Sigmoid colon (tissue), 6 donors: ENCODE measurements at regions not wholly inside any gene's neighbourhood (a gene's known extent, or its start where the extent isn't known, plus 50 kb on each side); places are given as distances from the start of the nearest gene placed in this dataset.

Source experiments
- DNase-seq: peaks from one replicate; pipeline ENCODE4 v3.0.0-alpha.2; 2019
- H3K27ac ChIP-seq, 4 donors: fragments of 200-600 bp; sonication (generic); one replicate each; pipeline ENCODE4 v1.5.1; 2016 to 2019; ENCODE audit warnings: mild to moderate bottlenecking in 1 of 4
- H3K27me3 ChIP-seq, 3 donors: fragments of 200-600 bp; sonication (generic); one replicate each; pipeline ENCODE4 v1.5.1; 2019; ENCODE audit warnings: mild to moderate bottlenecking in 1 of 3
- H3K36me3 ChIP-seq, 4 donors: fragments of 200-600 bp; sonication (generic); one replicate each; pipeline ENCODE4 v1.5.1; 2016 to 2019
- H3K4me1 ChIP-seq, 4 donors: fragments of 200-600 bp; sonication (generic); one replicate each; pipeline ENCODE4 v1.5.1; 2017 to 2019
- H3K4me3 ChIP-seq, 4 donors: fragments of 200-600 bp; sonication (generic); one replicate each; pipeline ENCODE4 v1.5.1; 2017 to 2019; ENCODE audit warnings: mild to moderate bottlenecking in 2 of 4, moderate library complexity in 1 of 4
- H3K9me3 ChIP-seq, 4 donors: fragments of 200-600 bp in 3 of 4; sonication (generic) in 3 of 4; one replicate each; pipeline versions ENCODE4 v1.5.1 to v1.6.1; 2013 to 2019
- CTCF ChIP-seq, 4 experiments: fragments of 450-650 bp in 3 of 4; fragments of 200-600 bp in 1 of 4; IDR thresholded peaks; one replicate each; pipeline ENCODE4 v1.5.1; 2016 to 2019; ENCODE audit warnings: antibody characterized with exemption in 4 of 4, mild to moderate bottlenecking in 3 of 4, moderate library complexity in 2 of 4
- EP300 ChIP-seq, 4 donors: sonication (generic); formaldehyde crosslinking; IDR thresholded peaks; one replicate each; pipeline ENCODE4 v1.6.1; 2017; ENCODE audit warnings: antibody characterized with exemption in 4 of 4
- POLR2A ChIP-seq, 2 donors: fragments of 450-650 bp; IDR thresholded peaks; one replicate each; pipeline ENCODE4 v1.6.1; 2016; ENCODE audit warnings: antibody characterized with exemption in 2 of 2, mild to moderate bottlenecking in 2 of 2, moderate library complexity in 2 of 2
- POLR2AphosphoS5 ChIP-seq, 4 donors: sonication (generic); formaldehyde crosslinking; IDR thresholded peaks; one replicate each; pipeline ENCODE4 v1.6.1; 2017; ENCODE audit warnings: antibody characterized with exemption in 4 of 4
- WGBS, 2 donors: extraction: QIAGEN DNeasy Blood & Tissue Kit; methylation state at CpG; one replicate each; pipeline ENCODE4 v1.1.7; 2013; 5-methylcytosine and 5-hydroxymethylcytosine counted together
- intact Hi-C: fragments of 100-400 bp; cut with DNase I; formaldehyde crosslinking; loops from one replicate; pipeline ENCODE4 v1.15.1; 2023
- donor health status: healthy with polysubstance abuse.
- donor health status: healthy.

DNA sequence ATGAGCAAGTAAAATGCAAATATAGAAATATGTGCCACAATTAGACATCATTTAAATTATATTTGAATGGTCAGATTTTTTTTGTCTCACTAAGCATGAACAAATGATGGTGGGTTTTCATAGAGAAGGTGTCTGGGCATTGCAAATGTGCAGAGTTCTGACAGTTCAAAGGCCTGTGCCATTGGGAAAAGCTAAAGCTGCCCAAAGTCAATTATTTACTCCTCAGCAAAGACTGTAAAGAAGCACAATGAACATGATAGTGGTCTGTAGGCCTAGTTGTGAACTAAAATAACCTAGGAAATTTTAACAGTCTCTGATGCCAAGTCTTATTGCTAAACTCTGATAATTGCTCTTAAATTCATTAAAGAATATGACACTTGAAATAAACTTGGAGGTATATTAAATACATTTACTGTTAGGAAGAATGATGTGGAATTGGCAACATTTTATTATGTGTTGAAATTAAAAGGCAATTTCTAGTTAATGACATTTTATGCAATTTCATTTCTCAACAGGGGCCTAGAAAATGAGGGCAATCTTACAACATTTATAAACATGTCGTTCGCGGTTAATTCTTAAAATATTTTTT, 874.3 kb upstream of the ADAMTS5 start:
- Histone ChIP-seq H3K36me3 (no peaks in the 10 kb centered on the region), H3K4me3 (no peak overlapping the region), H3K9me3 (no peaks in the 10 kb centered on the region), H3K27ac (peak overlapping the region in 3 of 4 donors; percentile 21 to 69 (median 56)), H3K4me1 (peaks cover 0 to 40% (median 17%) of the 10 kb centered on the region in 4 donors), H3K27me3 (no peaks in the 10 kb centered on the region)
- WGBS, 2 donors: 93 to 98% methylated on average over 3 of the region's 3 CpGs
- TF ChIP-seq POLR2AphosphoS5 (IDR thresholded peaks at IDR 0.05) (no peak), EP300 (IDR thresholded peaks at IDR 0.05) (no peak), CTCF (IDR thresholded peaks at IDR 0.05) (no peak), POLR2A (IDR thresholded peaks at IDR 0.05) (no peak)
- no peak for DNase-seq
- intact Hi-C loops: loop anchor here (5.0 kb wide), 1 partner anchor 114 kb away; no protein-coding TSS in a partner anchor

DNA sequence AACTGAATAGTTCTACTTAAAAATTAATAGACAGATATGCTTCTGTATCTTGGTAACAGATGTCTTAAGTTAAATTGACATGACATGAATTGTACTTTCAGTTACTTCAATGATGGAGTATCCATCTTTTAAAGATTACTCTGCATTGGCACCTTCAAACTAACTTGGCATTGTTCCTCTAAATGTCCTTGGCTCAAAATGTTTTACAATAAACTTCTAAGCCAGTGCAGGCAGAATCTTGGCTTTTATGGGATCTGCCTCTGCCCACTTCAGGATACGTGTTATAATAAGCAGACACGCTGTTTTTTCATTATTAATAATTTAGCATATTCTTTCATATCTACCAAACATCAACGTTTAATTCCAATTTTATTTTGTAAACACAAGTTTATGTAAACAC, 873.4 kb upstream of the ADAMTS5 start:
- no peak overlapping the region for H3K4me3 ChIP-seq
- no peaks in the 10 kb centered on the region for H3K36me3 ChIP-seq
- TF ChIP-seq CTCF (IDR thresholded peaks at IDR 0.05): no peak
- TF ChIP-seq POLR2A (IDR thresholded peaks at IDR 0.05): no peak
- TF ChIP-seq POLR2AphosphoS5 (IDR thresholded peaks at IDR 0.05): peak in 3 of 4 donors; percentile 31 to 85 (median 78)
- TF ChIP-seq EP300 (IDR thresholded peaks at IDR 0.05): peak in 2 of 4 donors; percentile 55 to 69
- H3K27ac ChIP-seq: peak overlapping the region; percentile 55 to 69 (median 57)
- 67 to 73% methylated on average over 3 of the region's 3 CpGs for WGBS, 2 donors
- DNase-seq: no peak
- peaks cover 0 to 40% (median 17%) of the 10 kb centered on the region in 4 donors for H3K4me1 ChIP-seq
- no peaks in the 10 kb centered on the region for H3K27me3 ChIP-seq
- H3K9me3 ChIP-seq: no peaks in the 10 kb centered on the region
- intact Hi-C loops: loop anchor here (5.0 kb wide), 1 partner anchor 113 kb away; no protein-coding TSS in a partner anchor

DNA sequence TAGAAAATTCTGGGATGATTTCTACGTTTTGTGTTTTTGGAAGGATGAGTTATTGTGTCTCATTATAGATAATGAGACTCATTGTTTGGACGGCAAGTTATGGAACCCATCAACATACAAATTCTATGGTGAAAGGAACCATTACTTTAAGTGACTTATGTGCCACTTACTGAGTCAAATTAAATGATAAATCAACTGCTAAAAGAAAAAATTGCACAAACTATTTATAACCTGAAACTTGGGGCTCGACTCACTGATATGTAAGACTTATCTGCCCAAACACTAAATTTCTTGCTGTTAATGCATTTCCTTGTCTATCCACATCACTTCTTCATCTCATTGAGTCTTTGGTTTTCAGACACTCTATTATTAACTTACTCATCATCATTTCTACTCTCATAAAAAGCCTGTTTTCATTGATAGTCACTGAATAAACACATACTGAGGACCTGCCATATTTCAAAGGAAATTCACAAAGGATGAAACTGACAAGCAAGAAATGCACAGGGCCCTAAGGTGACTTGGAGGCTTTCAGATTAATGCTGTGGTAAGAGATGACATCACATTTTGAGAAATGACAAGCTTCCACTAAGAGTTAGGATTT, 872.7 kb upstream of the ADAMTS5 start:
- intact Hi-C loops: loop anchor here (5.0 kb wide), 2 partner anchors 112 to 122 kb away; no protein-coding TSS in a partner anchor
- H3K27me3 ChIP-seq: no peaks in the 10 kb centered on the region
- H3K9me3 ChIP-seq: no peaks in the 10 kb centered on the region
- no peak overlapping the region for H3K4me3 ChIP-seq
- peak overlapping the region; percentile 55 to 69 (median 57) for H3K27ac ChIP-seq
- no peaks in the 10 kb centered on the region for H3K36me3 ChIP-seq
- no peak for DNase-seq
- 82 to 83% methylated on average over 3 of the region's 3 CpGs for WGBS, 2 donors
- TF ChIP-seq CTCF (IDR thresholded peaks at IDR 0.05) (no peak), POLR2AphosphoS5 (IDR thresholded peaks at IDR 0.05) (peak in 1 of 4 donors; percentile 12)
- H3K4me1 ChIP-seq: peaks cover 0 to 40% (median 17%) of the 10 kb centered on the region in 4 donors

DNA sequence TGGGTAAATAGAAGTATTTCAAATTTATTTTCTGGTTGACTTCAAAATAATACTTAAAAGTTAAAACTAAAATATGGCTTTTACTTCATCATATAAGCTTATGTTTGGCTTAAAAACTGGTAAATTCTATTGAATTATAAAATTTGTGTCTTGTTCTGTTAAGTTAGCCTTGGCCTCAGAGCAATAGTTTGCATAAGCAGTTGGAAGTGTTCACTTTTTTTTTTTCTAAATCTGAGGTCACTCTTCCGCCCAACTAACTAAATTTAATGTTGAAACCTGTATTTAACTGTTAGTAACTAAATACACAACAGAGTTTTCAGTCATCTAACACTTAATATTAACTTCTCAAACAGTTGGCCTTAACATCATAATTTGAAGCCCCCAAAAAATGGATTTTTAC, 871.7 kb upstream of the ADAMTS5 start:
- Histone ChIP-seq H3K27ac (peak overlapping the region in 2 of 4 donors; percentile 10 to 69), H3K27me3 (no peaks in the 10 kb centered on the region), H3K36me3 (no peaks in the 10 kb centered on the region), H3K9me3 (no peaks in the 10 kb centered on the region), H3K4me1 (peaks cover 0 to 40% (median 17%) of the 10 kb centered on the region in 4 donors), H3K4me3 (no peak overlapping the region)
- WGBS, 2 donors: 82 to 90% methylated on average over 1 of the region's 1 CpG
- DNase-seq: no peak
- intact Hi-C loops: loop anchor here (5.0 kb wide), 1 partner anchor 121 kb away; no protein-coding TSS in a partner anchor
- TF ChIP-seq POLR2AphosphoS5 (IDR thresholded peaks at IDR 0.05) (no peak), POLR2A (IDR thresholded peaks at IDR 0.05) (no peak), CTCF (IDR thresholded peaks at IDR 0.05) (no peak), EP300 (IDR thresholded peaks at IDR 0.05) (no peak)
